Suppressor macrophage treated with lipopolysaccharide for 4 hours (primary cell): ENCODE measurements at regions not wholly inside any gene's neighbourhood (a gene's known extent, or its start where the extent isn't known, plus 50 kb on each side); places are given as distances from the start of the nearest gene placed in this dataset.

Experiments used
- DNase-seq: peaks from one replicate; pipeline ENCODE4 v3.0.0-alpha.2; 2020

DNA sequence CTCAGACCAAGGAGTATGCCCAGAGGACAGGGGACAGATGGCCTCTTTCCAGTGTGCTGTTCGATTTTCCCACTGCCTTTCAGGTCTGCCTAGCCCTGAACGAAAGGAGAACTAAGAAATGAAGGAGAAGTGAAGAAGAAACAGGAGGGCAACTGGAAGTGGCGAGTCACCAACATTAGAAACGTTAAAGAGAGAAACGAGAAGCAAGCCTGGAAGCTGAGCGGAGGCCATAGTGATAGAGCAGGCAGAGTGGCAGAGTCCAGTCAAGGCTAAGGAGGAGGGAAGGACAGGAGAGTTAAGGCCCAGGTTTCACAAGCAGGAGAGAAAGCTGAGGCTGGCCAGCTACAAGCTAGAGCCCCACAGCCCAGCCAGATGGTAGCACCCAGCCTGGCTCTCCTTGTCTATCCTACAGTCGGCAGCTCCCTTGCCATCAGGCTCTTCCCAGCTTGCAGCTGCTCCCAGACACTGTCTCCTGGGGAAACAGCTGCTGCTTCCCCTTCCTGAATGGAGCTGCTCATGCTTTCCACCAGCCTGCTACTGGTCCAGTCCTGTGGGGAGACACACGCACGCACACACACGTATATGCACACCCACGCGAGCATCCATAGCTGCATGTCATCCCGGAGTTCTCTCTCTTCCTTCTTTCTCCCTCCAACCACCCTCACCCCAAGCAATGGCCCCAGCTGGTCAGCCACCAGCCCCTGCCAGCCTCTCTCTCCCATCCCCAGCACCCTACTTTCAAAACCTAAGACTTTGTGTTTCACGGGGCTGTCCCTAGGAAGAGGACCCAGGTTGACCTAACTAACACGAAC is 139.7 kb upstream of the CCND2 start:
- DNase-seq, result peak; percentile 70

- peak; percentile 54 for DNase-seq
These were observed 140.5 kb upstream of the CCND2 start for GRCh38 chr12:4133029-4133428.

GRCh38 chr12:4121506-4122020 is 152.0 kb upstream of the CCND2 start:
- no peak for DNase-seq

- DNase-seq, result no peak
These were observed 153.1 kb upstream of the CCND2 start for GRCh38 chr12:4120316-4120917.

DNA sequence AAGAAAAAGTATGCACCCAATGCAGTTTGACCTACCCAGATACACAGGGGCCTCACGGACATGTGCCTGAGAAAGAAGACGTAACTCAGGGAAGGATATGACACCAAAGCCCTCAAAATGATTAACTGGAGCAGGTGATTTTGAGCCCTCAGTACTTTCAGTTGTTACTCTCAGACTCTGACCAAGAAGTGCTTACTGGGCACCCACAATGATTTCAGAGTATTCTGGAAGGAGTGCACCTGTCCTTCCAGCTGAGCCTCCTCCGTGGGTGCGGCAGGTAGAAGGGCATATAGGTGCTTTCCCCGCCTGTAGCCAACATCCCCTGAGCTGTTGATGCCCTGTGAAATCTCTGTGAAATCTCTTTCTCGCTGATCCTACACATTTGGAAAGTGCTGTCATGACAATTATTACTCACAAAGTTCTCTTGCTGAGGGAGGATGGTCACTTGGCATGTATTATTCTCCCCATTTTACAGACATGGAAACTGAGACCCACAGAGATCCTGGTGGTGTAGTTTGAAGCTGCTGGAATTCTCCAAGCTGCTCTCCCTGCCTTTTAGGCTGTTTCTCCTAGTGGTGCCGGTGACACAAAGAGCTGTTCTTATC is 154.3 kb upstream of the CCND2 start:
- DNase-seq, result no peak

- no peak for DNase-seq
These were observed 154.9 kb upstream of the CCND2 start for GRCh38 chr12:4118601-4119156.

GRCh38 chr12:4118017-4118510 is 155.5 kb upstream of the CCND2 start:
- DNase-seq, result peak; percentile 85

GRCh38 chr12:4117386-4118016 is 156.1 kb upstream of the CCND2 start:
- DNase-seq, result peak; percentile 35

- DNase-seq, result no peak
These were observed 157.1 kb upstream of the CCND2 start for GRCh38 chr12:4116251-4117111.

GRCh38 chr12:4115570-4115969 is 158.0 kb upstream of the CCND2 start:
- DNase-seq, result no peak

- DNase-seq, result no peak
These were observed 158.6 kb upstream of the CCND2 start for GRCh38 chr12:4114986-4115385.

GRCh38 chr12:4112734-4113325 is 160.7 kb upstream of the CCND2 start:
- DNase-seq, result no peak

DNA sequence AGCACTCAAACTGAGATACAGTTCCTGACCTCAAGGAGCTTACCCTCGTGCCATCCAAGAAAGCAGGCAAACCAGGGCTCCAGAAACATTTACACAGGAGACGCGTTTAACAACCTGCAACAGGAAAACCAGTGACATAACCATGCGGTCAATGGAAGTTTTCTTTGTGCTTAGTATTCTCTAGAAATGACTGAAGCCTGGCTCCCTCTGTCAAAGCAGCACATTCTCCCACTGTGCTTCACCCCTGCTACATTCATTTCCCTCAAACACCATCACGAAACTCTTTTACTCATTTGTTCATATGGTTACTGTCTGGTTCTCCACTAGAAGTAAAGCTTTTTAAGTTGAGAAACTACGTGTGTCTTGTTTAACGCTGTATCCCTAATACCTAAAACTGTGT is 161.3 kb upstream of the CCND2 start:
- DNase-seq, result no peak

DNA sequence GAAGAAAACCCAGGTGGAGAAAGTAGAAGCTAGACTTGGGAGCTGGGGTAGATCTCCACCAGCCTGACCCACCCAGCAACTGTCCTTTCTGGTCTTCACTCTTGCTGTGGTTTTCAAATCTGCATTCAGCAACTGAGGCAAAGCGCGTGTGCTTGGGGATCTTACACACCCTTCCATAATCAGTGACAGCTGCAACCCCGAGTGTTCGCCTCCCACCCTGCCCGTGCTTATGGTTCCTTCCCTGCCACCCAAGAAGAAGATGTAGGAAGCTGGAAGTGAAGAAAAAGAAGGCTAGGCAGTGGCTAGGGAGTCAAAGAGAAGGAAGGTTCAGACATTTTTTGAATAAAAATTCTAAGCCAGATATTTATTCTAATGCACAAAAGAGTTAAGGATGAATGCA is 162.6 kb upstream of the CCND2 start:
- no peak for DNase-seq

DNA sequence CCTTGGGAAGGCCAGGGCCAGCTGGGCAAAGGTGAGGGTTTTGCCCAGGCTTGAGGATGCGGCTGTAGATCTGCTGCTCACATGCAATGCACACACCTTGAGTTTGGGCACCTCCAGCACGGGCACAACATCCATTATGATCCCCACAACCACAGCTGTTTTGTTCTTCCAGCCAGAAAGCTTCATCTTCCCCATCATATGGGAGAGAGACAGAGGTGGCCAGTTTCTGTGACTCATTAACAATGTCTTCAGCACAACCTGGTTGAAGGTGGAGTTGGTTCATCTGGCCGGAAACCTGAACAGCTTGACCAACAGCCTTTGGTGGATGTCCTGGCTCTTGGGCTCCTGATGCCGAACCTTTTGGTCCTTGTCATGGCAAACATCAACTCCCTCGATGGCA is 163.7 kb upstream of the CCND2 start:
- no peak for DNase-seq

DNA sequence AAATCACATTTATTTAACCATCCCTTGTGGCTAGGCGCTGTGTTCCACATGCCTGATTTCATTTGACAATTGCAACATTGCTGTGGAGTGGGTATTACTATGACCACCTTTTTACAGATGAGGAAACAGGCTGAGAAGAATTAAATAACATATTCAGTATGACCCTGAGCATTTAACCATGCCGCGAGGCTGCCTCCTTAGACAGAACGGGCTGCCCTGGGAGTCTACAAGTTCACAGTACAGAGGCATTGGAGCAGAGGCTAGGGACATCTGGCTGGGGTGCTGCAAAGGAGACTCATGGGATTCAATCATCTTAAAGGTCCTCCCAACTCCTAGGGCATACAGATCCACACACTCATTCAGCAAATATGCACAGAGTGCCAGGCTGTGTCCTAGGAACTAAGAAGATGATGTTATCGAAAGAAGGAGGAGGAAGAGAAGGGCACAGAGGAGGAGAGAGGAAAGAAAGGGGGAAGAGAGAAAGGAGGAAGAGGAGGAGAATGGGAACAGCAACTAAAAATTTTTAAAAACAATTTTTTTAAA is 164.7 kb upstream of the CCND2 start:
- DNase-seq, result no peak

DNA sequence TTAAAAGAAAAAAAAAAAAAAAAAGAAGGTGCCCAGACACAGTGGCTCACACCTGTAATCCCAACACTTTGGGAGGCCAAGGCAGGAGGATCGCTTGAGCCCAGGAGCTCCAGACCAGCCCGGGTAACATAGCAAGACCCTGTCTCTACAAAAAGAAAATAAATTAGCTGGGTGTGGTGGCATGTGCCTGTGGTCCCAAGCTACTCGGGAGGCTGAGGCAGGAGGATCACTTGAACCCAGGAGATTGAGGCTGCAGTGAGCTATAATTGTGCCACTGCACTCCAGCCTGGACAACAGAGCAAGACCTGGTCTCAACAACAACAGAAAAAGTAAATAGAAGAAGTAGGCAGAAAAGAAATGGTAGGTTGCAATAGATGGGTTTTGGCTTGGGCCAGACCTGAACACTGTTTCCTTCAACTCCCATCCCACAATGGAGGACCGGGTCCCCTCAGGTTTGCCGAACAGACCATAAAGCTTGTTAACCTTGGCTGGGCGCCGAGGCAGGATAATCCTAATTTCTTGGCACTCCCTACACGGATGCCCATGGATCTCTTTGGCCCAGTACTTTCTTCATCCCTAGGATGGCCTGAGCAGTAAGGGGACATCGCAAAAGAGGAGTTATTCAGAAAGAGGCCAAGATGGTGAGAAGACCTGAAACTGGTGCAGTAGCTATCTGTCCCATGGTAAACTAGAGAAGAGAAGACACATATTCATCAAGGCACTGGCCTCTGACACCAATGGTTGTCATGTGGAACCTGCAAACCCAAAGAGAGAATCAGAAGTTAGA is 165.5 kb upstream of the CCND2 start:
- DNase-seq, result no peak

DNA sequence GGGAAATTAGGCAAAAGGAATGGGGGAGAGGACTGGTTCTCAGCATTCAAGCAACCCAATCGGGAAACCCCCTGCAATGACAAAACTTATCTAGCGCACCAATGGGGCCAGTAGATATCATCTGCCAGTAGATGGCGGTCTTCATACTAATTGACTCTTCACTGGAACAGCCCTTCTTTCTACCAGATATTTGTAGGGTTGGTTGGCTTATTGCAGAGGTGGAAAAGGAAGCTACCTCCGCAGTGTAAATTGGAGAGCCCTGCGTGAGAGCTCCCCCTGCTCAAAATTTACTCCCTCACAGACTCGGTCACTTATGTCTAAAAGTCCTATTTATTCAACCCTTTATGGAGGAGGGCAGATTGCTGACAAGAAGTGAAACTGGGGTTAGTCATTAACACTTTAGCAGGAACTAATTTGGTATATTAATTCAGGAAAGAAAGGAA is 166.1 kb upstream of the CCND2 start:
- DNase-seq, result peak; percentile 91

DNA sequence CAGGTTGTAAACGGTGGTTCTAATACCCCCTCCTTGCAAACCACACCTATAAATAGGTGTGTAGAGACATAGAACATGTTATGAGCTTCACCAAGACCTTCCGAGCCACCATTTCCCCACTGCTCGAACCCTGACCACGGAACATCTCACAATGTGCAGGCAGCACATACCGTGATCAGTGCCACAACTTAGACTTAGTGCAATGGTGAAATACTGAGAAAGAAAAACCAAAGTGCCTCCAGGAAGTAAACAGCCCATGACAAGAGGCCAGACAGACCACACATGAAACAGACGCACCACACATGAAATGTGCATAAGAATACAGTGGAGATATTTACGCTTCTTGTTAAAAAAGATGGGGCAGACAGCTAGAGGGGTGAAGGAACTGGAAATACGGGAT is 166.9 kb upstream of the CCND2 start:
- DNase-seq, result no peak

DNA sequence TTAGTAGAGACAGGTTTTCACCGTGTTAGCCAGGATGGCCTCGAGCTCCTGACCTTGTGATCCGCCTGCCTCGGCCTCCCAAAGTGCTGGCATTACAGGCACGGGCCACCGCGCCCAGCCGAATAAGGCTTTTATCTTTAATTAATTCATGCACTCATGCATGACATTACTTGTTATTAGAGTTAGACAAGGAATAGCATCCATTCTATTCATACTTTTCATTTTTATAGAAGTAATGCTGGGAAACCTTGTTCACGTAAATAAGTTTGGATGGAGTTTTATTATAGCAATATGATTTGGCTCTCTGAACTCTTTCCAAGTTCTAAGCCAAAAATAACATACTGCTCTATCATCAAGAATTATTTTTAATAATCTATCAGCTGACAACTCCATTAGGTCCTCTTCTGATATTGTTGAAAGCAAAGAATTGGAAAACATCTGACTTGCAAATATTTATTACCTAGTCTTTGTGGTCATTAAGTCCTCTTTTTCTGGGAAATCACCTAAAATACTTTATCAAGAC is 168.8 kb upstream of the CCND2 start:
- no peak for DNase-seq
